ENCODE measurements at regions not wholly inside any gene's neighbourhood (a gene's known extent, or its start where the extent isn't known, plus 50 kb on each side); places are given as distances from the start of the nearest gene placed in this dataset.

DNA sequence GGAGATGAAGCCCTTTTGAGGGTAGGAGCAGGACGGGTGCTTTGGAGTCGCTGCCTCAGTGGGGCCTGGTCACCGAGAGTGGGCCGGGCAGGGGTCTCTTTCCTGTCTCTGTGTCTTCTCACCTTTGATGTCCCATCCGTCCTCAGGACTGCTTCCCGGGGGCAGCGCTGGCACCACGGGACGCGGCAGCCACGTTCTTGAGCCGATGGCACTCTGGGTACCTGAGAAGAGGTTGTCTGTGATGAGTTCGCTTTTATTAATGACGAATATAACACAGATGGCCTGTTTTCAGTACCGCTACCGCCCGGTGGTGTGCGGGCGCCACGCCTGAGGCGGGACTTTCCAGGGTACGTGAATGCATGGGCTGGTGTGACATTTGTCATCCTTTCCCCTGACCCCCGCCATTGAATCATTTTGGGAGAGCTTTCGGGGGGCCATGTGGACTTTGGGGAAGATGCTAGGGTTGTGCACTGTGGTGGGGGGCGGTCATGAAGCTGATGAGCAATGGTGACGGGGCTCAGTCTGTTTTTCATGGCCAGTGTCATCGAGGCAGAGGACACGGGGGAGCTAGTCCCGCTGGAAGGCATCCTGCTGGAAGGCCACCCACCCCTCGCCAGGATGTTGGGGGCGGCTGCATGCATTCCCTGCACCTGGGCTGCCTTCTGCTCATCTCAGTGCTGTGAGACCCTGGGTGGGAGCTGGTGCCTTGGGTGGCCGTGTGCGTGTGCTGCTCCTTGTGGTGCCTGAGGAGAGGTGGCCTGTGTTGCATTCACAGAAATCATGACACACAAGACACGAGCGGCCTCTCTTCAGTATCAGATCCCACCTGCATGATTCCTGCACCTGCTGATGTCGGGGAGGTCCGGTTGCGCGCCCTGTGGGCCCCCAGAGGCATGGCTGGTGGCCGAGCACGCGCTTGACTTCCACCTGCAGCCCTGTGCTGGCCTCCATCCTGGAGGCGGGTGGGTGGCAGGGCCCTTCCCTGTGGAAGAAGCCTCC, 162.5 kb upstream of the RTL1 start:
- DNase-seq (ENCODE audit: low read depth in 2 of 2): no peak

DNA sequence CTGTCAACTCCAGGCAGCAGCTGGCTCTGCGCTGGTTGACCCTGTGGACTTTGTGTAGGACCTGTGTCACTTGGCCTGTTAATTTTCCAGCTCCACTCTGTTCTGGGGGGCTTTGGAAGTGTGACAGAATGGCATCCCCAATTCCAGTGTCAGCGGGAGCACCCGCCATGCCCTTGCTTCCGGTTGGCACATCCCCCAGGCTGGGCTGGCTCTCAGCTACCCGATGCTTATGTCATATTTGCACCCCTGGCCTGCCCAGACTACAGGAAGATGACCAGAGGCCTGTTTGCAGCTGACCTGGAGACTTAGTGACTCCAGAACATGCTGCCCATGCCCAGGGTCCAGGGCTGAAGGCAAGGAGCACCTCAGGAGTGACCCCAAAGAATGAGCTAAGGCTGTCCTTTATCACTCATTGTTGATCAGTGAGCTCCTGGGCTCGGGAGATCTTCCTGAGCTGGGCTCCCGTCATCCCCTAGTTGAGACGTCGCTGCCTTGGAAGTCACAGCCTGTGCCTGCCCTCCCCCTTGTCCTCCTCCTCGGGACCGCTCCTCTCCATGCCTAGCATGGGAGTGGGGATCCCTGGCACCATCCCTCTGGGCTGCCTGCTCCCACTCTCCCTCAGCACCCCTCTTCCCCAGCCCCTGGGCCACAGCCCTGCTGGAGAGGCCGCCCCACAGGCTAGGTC, 163.4 kb upstream of the RTL1 start:
- no peak for DNase-seq (ENCODE audit: low read depth in 2 of 2)

DNA sequence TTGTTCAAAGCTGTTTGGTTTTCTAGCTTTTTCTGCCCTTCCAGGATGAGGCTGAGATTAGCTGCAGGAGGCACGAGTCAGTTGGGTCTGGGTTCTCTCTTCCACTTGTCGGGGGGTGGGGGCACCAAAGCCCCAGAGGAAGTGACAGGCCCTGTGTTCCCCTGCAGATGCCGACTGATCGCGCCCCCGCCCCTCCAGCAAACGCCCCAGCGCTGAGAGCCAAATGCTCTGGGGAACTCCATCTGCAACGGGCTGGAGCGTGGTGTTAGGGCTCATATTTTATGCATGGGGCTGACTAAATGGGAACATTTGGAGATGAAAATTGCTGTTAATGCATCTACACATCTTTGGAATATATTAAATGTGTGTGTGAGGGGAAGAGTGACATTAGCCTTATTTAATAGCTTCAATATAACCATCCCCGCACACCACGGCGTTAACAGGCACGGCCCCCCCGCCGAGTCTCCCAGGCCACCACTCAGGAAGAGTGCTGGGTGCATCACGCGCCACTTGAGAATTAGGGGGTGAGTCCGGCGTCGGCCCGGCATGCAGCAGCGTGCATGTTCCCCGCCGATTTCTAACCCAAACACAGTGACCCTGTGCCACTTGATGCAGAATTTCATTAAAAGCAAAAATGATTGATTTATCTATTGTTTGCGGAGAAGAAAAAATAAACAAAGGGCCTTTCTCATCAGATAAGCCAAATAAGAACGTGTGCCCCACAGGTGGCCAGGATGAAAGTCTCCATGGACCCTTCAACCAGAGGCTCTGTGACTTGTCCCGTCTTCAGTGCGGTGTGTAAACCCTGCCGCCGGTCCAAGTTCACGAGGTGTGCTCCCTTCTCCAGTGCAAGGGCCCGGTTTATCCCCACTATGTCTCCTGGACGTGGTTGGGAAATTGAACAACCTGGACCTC, 165.0 kb upstream of the RTL1 start:
- DNase-seq (ENCODE audit: low read depth in 2 of 2): no peak

DNA sequence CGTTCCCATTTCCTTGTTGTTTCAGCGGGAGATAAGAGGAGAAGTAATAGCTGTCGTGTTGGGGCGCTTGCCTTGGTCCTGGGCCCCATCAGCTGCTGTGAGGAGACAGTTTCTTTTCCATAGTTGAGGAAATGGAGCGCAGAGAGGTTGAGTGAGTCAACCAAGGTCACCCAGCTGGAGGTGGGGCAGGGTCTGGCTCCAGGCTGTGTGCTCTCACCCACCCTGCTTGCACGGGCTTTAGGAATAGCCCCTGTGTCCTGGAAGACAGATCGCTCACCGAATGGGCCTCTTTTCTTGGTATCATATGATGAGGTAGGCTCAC, 165.7 kb upstream of the RTL1 start:
- DNase-seq (ENCODE audit: low read depth in 2 of 2): no peak

DNA sequence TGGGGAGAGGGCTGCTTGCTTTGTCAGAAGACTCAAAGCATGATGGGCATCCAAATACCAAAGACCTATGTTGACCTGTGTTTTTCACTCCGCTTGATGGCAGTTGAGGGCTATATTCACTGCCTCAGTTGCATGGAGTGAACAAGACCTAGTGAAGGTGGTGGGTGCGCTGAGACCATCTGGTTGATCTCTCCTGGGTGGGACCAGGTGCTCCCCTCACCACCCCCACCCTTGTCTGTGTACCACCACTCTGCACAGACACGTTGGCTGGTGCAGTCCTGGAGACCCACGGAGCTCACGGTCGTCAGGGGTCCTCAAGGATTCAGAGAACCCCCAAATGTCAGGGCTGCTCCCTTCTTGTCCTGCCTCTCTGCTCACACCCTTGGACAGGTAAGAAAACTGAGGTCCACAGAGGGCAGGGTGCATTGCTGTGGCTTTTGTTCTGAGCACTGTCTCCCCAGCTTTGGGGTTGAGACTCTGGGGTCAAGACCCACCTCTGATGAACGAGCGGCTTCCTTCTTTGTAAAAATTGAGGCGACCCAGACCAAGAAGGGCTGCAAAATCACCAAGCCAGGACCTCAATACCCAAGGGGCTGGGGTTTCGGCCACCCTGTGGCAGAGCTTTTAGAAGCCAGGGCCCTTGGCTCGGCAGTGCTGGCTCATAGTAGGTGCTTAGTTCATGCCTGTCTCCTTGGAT, 166.3 kb upstream of the RTL1 start:
- DNase-seq (ENCODE audit: low read depth in 2 of 2): no peak

DNA sequence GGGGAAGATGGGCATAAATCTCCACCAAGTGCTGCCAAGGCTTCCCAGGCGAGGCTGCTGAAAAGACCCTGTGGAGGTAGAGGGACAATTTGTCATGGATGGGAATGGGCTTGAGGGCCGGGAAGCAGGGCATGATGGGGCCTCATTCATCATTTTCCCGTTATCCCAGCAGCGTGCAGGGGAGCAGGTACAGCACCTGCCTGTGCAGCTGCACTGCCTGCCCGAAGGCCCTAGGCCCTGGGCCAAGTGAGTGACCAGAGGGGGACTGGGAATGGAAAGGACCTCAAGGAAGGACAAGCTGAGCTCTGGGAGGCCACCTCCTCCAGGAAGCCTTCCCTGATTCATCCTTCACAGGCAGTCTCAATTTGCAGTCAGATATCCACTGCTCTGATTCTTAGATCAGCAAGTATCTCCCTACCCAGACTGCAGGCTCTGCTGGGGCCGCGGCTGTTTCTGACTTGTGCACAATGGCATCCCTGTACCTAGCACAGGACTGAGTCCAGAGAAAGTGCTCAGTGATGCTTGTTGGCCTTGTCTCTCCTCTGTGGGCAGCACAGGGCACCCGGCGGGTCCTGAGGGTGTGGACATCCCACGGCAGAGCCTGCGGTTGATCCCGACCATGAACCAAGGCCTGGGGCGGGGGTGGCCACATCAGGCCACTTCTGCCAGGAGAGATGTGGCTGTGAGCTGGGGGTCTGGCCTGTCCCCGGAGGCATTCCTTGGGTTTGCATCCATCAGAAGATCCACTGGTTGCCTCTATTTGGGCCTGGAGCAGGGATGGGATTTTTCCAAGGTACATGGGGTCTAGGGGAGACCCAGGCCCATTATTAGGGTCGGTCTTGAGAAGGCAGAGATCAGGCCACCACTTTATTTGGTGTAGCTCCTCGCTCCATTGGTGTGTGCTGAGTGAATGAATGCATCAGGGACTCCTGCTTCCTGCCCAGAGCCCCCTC, 167.3 kb upstream of the RTL1 start:
- DNase-seq (ENCODE audit: low read depth in 2 of 2): no peak

DNA sequence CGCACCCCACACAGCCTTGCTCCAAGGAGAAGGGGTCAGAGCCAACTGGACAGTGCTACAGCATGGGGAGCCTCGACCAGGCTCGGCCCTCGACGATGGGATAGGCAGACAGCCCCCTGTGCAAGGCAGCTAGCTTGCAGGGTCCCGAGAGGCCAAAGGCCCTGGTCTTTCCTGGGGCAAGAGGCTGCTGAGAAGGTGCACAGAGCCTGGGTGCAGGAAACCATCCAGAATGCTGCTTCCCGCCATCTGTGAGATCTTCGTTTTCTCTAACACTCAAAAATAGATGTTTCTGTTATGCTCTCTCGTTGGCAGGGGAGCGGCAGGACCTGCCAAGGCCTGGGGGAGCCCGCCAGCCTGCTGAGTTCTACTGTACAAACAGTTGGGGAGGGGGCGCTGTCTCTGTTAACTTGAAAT, 168.0 kb upstream of the RTL1 start:
- no peak for DNase-seq (ENCODE audit: low read depth in 2 of 2)

DNA sequence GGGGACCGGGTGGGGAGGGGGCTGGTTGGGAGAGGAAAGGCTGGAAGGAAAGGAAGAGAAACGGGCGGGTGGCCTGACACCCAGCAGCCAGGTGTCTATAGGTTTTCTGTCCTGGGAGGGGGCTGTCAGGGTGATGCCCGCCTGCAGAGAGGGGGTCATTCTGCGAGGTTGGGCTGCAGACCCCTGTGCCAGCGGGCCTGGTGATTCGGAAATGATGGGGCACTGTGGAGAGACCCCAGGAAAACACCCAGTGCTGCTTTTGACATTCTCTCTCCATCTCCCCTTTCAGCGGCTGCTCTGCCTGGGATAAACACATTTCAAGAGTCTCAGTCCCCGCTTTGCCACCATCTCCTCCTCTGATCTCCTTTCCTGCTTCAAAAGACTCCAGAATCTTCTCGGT, 168.5 kb upstream of the RTL1 start:
- no peak for DNase-seq (ENCODE audit: low read depth in 2 of 2)

DNA sequence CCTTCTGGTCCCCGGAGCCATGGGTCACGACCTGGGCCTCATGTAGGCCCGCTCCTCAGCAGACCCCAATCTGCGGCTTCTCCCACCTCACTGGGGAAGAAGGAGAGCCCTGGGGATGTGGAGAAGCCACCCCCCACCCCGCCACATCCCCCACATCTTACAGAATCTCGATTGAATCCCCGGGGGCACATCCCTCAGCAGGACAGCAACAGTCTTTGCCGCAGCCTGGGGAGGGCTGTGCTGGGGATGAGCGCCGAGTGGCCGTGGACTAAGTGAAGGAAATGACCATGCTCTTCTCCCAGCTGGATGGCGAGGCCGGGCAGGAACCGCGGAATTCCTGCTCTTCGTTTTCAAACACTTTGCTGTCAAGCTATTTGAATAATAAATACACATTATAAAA, 169.0 kb upstream of the RTL1 start:
- DNase-seq (ENCODE audit: low read depth in 2 of 2): no peak

DNA sequence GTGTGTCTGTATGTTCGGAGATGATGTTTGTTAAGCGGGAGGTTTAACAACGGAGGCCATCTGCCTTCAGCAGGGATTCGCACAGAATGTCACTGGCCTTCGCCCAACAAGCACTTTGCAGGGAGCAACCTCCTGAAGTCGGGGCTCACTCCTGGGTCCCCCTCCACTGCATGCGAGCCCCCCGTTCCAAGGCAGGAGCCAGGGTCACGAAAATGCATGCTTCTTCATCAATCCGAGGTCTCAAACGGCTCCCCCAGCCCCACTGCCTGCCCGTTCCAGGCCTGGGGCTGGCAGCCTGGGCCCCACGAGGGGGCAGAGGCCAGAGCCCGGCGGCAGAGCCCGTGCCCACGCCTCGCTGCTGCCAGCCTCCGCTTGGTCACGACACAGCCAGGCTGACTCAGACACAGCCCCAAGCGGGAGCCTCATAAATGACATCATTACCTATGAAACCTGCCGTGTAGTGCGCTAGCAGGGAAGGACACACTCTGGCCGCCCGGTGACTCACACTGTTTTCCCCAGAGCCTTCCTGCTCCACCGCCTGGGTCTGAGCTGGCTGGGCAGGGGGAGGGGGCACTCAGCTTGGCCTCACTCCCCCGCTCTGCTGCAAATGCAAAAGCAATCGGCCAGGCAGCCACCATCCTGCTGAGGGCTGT, 169.5 kb upstream of the RTL1 start:
- no peak for DNase-seq (ENCODE audit: low read depth in 2 of 2)

DNA sequence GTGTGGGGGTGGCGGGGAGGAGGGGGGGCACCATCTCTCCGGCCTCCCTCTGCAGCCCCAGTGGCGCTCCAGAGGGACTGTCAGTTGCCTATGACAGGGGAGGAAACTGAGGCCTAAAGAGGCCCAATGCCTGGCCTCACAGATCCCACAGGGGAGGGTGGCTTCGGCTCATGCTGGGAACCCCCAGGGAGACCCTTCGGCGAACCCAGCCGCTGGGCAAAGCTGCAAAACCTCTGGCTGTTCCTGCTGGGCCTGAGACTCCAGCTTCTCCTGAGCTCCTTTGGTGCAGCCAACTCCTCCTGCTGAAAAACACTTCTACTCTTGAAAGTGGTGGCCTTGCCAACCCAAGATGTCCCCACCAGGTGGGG, 170.1 kb upstream of the RTL1 start:
- no peak for DNase-seq (ENCODE audit: low read depth in 2 of 2)

DNA sequence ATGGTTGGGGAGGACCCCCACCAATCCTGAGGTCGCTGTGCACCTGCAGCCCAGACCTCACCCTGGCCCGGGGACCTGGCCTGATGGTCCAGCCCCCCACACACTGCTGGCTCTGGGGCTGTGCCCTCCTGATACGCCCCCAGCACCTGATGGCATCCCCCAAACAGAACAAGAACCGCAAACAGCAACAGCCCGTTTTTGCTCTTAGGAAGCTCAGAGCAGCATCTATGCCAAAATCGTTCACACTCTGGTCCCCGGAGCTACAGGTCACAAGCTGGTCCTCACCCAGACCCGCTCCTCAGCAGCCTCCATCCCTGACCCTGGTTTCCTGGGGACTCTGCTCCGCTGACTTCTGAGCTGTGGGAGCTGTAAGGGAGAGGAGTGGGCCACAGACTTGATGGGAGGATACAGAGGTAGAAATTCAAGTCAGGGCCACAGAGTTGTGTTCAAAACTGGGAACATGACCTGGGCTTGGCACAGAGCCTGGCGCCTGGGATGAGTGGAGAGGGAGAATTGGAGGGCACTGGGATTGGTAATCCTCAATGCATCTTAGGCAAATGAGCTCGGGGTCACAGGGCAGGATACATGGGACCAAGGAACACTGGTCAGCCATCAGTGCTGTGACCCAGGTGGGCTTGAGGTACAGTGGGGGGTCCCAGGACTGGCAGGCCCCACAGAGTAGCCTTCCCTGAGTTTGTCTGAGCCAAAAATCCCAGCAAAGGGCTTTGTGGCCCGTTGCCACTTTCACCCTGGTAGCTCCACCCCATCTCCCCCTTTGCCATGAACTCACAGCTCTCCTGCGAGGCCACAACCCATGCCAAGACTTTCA, 170.9 kb upstream of the RTL1 start:
- DNase-seq (ENCODE audit: low read depth in 2 of 2): no peak

DNA sequence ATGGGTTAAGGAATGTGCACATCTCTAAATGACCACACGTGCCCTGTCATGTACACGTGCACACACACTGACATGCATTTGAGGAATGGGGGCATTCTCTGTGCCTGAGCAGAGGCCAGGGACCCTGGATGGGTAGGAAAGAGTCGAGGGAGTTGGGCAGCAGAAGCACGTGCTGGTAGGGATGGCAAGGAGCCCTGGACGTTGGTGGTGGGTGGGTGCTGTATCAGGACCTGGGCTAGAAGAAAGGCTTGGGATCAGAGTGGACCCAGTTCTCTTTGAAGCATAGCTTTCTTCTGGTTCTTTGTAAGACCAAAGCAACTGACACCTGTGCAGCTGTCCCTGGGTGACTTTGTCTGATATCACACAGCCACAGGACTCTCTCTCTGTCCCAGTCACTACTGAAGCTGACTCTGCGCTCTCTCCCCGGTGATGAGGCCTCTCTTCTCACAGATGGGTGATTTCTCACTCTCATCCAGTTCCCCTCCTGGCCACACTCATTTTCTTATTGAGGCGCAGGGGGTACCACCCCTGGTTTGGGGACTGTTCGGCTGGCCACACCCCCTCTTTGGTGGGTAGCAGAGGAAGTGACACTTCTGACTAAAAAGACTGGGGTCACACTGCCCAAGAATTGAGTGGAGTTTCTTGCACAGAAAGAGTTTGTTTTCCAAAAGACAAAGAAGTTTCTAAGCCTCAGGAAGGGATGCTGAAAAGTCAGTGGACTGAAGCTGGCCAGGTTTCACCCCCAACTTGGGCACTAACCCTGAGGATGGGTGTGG, 171.7 kb upstream of the RTL1 start:
- DNase-seq (ENCODE audit: low read depth in 2 of 2): no peak

DNA sequence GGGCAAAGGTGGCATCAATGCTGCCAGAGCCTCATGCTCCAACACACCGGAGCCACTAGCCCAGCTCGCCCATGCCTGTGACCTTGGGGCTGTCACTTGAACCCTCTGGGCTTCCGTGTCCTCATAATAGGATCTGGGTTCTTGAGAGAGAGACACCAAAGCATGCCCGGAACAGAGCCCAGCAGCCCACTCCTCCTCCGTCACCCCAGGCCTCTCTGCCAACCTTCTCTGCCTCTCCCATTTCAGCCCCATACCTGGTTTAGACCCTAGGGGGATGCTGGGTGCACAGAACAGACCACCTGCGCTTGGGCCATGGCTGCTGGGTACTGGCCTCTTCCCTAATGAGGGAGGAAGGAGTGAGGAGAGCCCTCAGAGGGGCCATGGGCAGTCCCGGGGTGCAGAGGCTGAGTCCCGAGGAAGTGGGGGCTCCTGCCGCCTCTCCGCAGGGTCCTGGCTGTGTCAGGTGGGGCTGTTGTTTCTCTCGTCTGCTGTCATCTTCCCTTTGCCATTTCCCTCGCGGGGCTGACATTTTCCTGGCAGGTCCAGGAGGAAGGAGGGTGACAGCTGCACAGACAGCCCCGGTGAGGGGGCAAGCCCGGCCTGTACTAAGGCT, 172.4 kb upstream of the RTL1 start:
- no peak for DNase-seq (ENCODE audit: low read depth in 2 of 2)

DNA sequence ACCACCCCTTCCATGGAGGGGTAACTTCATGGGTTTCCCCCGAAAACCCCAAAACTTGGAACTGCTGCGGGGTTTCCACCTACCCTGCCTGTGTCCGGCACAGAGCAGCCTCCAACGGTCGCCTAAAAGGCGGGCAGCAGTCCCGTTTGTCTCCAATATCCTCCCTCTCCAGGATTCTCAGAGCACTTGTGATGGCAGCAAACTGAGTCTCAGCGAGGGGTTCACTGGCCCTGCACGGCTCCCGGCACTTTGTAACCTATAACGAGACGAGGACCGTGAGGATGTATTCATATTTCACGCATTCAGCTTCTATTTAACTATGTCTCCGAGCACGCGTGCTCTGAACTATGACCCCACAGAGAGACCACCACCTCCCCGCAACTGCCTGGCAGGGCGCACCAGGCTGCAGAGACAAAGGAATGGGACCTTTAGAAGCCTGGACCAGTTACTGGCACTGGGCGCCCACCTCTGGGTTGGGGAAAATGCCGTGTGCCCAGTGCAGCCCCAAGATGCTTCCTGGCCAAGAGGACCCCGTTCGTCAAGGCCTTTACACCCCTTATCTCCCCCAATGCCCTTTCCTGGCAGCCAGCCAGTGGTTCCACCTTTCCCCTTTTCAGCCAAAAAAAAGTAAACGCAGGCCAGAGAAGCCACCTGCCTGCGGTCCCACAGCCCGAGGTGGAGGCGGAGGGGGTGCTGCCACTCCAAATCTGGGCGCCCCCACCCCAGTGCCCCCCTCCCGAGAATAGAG, 173.1 kb upstream of the RTL1 start:
- no peak for DNase-seq (ENCODE audit: low read depth in 2 of 2)

DNA sequence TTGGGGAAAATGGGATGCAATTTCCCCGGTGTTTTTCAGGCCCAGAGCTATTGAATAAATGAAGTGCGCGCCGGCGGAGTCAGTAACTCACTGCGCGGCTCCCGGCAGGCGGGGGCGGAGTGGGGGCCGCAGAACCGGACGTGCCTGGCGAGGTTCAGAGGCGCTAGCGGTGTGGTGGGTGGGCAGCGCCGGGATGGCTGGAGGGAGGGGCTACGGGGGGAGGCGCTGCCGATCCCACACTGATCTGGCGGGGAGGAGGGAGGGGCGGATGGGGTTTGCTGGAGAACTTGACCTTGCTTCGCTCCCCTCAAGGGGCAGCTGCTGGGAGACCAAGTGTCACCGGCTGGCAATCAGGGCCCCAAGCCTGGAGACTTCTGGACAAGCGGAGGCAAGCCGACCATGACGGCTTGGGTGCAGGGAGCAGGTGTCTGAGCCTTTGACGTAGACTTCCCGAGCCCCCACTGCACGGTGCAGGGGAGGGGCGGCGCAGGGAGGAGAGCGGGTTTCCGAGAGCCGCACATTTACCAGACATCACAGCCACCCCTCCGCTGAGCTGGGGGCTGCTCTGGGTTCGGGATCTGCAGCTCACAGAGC, 174.1 kb upstream of the RTL1 start:
- DNase-seq (ENCODE audit: low read depth in 2 of 2): no peak

Measured in stimulated activated CD8-positive, alpha-beta memory T cell treated with anti-CD3 and anti-CD28 coated beads, Interleukin-7, amount 100 ng/mL, for 1 hour (primary cell).